ENCODE measurements at regions not wholly inside any gene's neighbourhood (a gene's known extent, or its start where the extent isn't known, plus 50 kb on each side); places are given as distances from the start of the nearest gene placed in this dataset.

DNA sequence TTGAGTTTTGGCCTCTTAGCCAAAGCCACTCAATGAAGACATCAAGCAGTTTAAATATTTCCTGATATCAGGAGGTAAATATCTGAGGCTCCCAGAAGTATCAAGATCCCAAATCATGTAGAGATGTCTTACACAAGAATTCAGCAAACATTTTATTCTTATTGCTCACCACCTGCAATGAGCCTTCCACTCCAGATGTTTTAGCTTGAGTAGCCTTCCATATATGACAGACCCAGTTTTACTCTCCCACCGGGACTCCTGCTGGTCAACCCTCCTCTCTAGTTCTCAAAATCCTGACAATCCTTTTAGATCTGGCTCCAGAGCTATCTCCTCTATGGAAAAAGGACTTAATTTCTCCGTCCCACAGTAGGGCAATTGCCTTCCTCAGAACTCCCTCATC lies 404.4 kb downstream of the KCNA4 start:
- TF ChIP-seq, protein P1, sequence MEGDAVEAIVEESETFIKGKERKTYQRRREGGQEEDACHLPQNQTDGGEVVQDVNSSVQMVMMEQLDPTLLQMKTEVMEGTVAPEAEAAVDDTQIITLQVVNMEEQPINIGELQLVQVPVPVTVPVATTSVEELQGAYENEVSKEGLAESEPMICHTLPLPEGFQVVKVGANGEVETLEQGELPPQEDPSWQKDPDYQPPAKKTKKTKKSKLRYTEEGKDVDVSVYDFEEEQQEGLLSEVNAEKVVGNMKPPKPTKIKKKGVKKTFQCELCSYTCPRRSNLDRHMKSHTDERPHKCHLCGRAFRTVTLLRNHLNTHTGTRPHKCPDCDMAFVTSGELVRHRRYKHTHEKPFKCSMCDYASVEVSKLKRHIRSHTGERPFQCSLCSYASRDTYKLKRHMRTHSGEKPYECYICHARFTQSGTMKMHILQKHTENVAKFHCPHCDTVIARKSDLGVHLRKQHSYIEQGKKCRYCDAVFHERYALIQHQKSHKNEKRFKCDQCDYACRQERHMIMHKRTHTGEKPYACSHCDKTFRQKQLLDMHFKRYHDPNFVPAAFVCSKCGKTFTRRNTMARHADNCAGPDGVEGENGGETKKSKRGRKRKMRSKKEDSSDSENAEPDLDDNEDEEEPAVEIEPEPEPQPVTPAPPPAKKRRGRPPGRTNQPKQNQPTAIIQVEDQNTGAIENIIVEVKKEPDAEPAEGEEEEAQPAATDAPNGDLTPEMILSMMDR (IDR thresholded peaks at IDR 0.05): no peak
- TF ChIP-seq POLR2A (IDR thresholded peaks at IDR 0.05): no peak
